Keratinocyte (primary cell): ENCODE measurements at regions not wholly inside any gene's neighbourhood (a gene's known extent, or its start where the extent isn't known, plus 50 kb on each side); places are given as distances from the start of the nearest gene placed in this dataset.

Experiments
- CTCF ChIP-seq, 3 experiments: IDR thresholded peaks in 1 of 3; conservative IDR thresholded peaks in 1 of 3; optimal IDR thresholded peaks in 1 of 3; 2 replicates in 2 of 3; 3 replicates in 1 of 3; pipeline versions ENCODE3 to v1.5.1; 2011; ENCODE audit warnings: low read length in 3 of 3, mild to moderate bottlenecking in 3 of 3, moderate library complexity in 2 of 3, control low read depth in 1 of 3, inconsistent platforms in 1 of 3; ENCODE audit not compliant: insufficient read depth in 2 of 3; ENCODE audit errors: extremely low read depth in 1 of 3
- EZH2 ChIP-seq: IDR thresholded peaks from one replicate; pipeline ENCODE4 v1.6.1; 2012; ENCODE audit warnings: inconsistent platforms, mild to moderate bottlenecking, low read length, moderate library complexity

DNA sequence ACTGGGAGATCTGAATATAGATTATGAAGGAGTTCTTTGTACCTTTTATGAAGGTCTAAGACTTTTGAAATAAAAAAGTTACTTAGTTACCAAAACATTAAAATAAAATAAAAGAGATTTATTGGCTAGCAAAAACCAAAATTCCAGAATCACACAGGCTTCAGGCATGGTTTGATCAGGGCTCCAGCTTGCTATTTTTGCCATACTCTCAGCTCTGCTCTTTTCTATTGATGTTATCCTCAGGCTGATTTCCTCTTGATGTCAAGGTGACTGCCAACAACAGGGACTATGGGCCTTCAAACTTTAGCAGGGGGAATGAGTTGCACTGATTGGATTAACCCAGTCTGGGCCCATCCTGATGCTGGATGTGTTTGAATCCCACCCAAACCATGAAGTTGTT, 174.1 kb downstream of the TFCP2L1 start:
- TF ChIP-seq CTCF (optimal IDR thresholded peaks at IDR 0.05 in 1 of 3, IDR thresholded peaks at IDR 0.05 in 1 of 3, conservative IDR thresholded peaks at IDR 0.05 in 1 of 3; ENCODE audit: extremely low read depth in 1 of 3, insufficient read depth in 2 of 3, low read length in 3 of 3) (no peak), EZH2 (no peak)
